Keratinocyte (primary cell): ENCODE measurements at regions not wholly inside any gene's neighbourhood (a gene's known extent, or its start where the extent isn't known, plus 50 kb on each side); places are given as distances from the start of the nearest gene placed in this dataset.

Experiments used
- DNase-seq: peaks from one replicate; pipeline ENCODE4 v3.0.0-alpha.2; 2011; ENCODE audit warnings: low read depth, missing footprints, low spot score
- FAIRE-seq: peaks from 2 replicates; lab custom pipeline; 2011; peaks lifted over from hg19 to GRCh38; lab: Jason Lieb, UNC
- H2AFZ ChIP-seq: 2 replicates; pipeline ENCODE4 v1.6.0; 2012; ENCODE audit warnings: low read length, control low read depth, inconsistent platforms; ENCODE audit not compliant: control insufficient read depth
- H3K27ac ChIP-seq: 2 replicates; pipeline ENCODE4 v1.5.1; 2011; ENCODE audit warnings: low read length; ENCODE audit not compliant: control insufficient read depth, insufficient read depth
- H3K27me3 ChIP-seq: 3 replicates; pipeline ENCODE4 v1.6.0; 2011; ENCODE audit warnings: low read length; ENCODE audit not compliant: control insufficient read depth, insufficient read depth; ENCODE audit errors: extremely low read depth
- H3K36me3 ChIP-seq, 2 experiments: 2 replicates in 1 of 2; 3 replicates in 1 of 2; pipeline ENCODE4 v1.5.1; 2011; ENCODE audit warnings: low read length in 2 of 2, mild to moderate bottlenecking in 1 of 2; ENCODE audit not compliant: control insufficient read depth in 2 of 2, insufficient read depth in 2 of 2; ENCODE audit errors: extremely low read depth in 1 of 2
- H3K4me1 ChIP-seq: 3 replicates; pipeline ENCODE4 v1.5.1; 2011; ENCODE audit warnings: low read length; ENCODE audit not compliant: control insufficient read depth, insufficient read depth; ENCODE audit errors: extremely low read depth
- H3K4me2 ChIP-seq: 3 replicates; pipeline ENCODE4 v1.6.0; 2011; ENCODE audit warnings: low read depth, low read length; ENCODE audit not compliant: control insufficient read depth, insufficient read depth; ENCODE audit errors: extremely low read depth
- H3K4me3 ChIP-seq, 3 experiments: fragments of 200-600 bp in 1 of 3; sonication (generic) in 1 of 3; 2 replicates in 2 of 3; 3 replicates in 1 of 3; pipeline ENCODE4 v1.5.1; 2011 to 2016; ENCODE audit warnings: low read length in 3 of 3, mild to moderate bottlenecking in 3 of 3, control low read depth in 2 of 3, inconsistent platforms in 1 of 3, low read depth in 1 of 3, mixed read lengths in 1 of 3, mixed run types in 1 of 3, moderate library complexity in 1 of 3; ENCODE audit not compliant: control insufficient read depth in 2 of 3, insufficient read depth in 2 of 3; ENCODE audit errors: extremely low read depth in 1 of 3
- H3K79me2 ChIP-seq: 2 replicates; pipeline ENCODE4 v1.6.0; 2012; ENCODE audit warnings: low read length; ENCODE audit not compliant: control insufficient read depth, insufficient read depth
- H3K9ac ChIP-seq: 3 replicates; pipeline ENCODE4 v1.6.0; 2011; ENCODE audit warnings: low read length; ENCODE audit not compliant: control insufficient read depth, insufficient read depth; ENCODE audit errors: extremely low read depth
- H3K9me1 ChIP-seq: 3 replicates; pipeline ENCODE4 v1.6.0; 2011; ENCODE audit warnings: low read length; ENCODE audit not compliant: control insufficient read depth, insufficient read depth; ENCODE audit errors: extremely low read depth
- H3K9me3 ChIP-seq: 2 replicates; pipeline ENCODE4 v1.5.1; 2012; ENCODE audit warnings: low read depth, low read length; ENCODE audit not compliant: control insufficient read depth
- H4K20me1 ChIP-seq: 3 replicates; pipeline ENCODE4 v1.6.0; 2011; ENCODE audit warnings: low read length; ENCODE audit not compliant: control insufficient read depth, insufficient read depth; ENCODE audit errors: extremely low read depth
- EZH2 ChIP-seq: IDR thresholded peaks from one replicate; pipeline ENCODE4 v1.6.1; 2012; ENCODE audit warnings: inconsistent platforms, mild to moderate bottlenecking, low read length, moderate library complexity
- dilution Hi-C: fragments of 300-500 bp; cut with MboI; formaldehyde crosslinking; loops from one replicate; pipeline ENCODE4 v1.7.0; 2020; ENCODE audit warnings: low sequenced_read_pairs; ENCODE audit not compliant: extremely low pct_ligation_motif_present
- TF ChIP-seq, protein P1 (sequence below), 3 experiments: IDR thresholded peaks in 1 of 3; conservative IDR thresholded peaks in 1 of 3; optimal IDR thresholded peaks in 1 of 3; 2 replicates in 2 of 3; 3 replicates in 1 of 3; pipeline versions ENCODE3 to v1.5.1; 2011; ENCODE audit warnings: low read length in 3 of 3, mild to moderate bottlenecking in 3 of 3, moderate library complexity in 2 of 3, control low read depth in 1 of 3, inconsistent platforms in 1 of 3; ENCODE audit not compliant: insufficient read depth in 2 of 3; ENCODE audit errors: extremely low read depth in 1 of 3

DNA sequence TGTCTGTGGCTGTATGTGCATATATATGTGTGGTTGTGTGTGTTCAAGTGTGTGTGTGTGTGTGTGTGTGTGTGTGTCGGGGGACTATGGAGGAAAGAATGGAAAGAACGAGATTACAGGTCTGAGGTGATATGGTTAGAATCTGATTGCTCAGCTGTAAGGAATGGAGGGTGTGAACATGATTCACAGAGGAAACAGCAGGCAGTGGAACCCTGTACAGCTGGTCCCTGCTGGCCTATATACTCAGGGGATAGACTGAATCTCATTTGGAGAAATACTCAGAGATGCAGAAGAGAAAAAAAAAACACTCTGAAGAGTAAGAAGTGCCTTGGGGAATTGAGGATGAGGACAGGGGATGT lies 180.1 kb upstream of the ESRRG start:
- Histone ChIP-seq H3K9me3 (no peaks in the 10 kb centered on the region), H2AFZ (peak overlapping the region; percentile 35), H3K4me1 (peaks cover 49% of the 10 kb centered on the region), H3K27ac (peak overlapping the region; percentile 92), H3K79me2 (no peaks in the 10 kb centered on the region), H4K20me1 (no peaks in the 10 kb centered on the region), H3K4me3 (peak overlapping the region in 2 of 3 experiments; percentile 12 to 23), H3K9ac (peak overlapping the region; percentile 56), H3K9me1 (no peaks in the 10 kb centered on the region), H3K36me3 (no peaks in the 10 kb centered on the region), H3K27me3 (no peaks in the 10 kb centered on the region), H3K4me2 (peak overlapping the region; percentile 79)
- FAIRE-seq (no peak), DNase-seq (peak; percentile 90)
- dilution Hi-C loops, result no loop called here
- TF ChIP-seq, protein P1, sequence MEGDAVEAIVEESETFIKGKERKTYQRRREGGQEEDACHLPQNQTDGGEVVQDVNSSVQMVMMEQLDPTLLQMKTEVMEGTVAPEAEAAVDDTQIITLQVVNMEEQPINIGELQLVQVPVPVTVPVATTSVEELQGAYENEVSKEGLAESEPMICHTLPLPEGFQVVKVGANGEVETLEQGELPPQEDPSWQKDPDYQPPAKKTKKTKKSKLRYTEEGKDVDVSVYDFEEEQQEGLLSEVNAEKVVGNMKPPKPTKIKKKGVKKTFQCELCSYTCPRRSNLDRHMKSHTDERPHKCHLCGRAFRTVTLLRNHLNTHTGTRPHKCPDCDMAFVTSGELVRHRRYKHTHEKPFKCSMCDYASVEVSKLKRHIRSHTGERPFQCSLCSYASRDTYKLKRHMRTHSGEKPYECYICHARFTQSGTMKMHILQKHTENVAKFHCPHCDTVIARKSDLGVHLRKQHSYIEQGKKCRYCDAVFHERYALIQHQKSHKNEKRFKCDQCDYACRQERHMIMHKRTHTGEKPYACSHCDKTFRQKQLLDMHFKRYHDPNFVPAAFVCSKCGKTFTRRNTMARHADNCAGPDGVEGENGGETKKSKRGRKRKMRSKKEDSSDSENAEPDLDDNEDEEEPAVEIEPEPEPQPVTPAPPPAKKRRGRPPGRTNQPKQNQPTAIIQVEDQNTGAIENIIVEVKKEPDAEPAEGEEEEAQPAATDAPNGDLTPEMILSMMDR (optimal IDR thresholded peaks at IDR 0.05 in 1 of 3, IDR thresholded peaks at IDR 0.05 in 1 of 3, conservative IDR thresholded peaks at IDR 0.05 in 1 of 3; ENCODE audit: extremely low read depth in 1 of 3, insufficient read depth in 2 of 3, low read length in 3 of 3), result no peak
- no peak for TF ChIP-seq EZH2

DNA sequence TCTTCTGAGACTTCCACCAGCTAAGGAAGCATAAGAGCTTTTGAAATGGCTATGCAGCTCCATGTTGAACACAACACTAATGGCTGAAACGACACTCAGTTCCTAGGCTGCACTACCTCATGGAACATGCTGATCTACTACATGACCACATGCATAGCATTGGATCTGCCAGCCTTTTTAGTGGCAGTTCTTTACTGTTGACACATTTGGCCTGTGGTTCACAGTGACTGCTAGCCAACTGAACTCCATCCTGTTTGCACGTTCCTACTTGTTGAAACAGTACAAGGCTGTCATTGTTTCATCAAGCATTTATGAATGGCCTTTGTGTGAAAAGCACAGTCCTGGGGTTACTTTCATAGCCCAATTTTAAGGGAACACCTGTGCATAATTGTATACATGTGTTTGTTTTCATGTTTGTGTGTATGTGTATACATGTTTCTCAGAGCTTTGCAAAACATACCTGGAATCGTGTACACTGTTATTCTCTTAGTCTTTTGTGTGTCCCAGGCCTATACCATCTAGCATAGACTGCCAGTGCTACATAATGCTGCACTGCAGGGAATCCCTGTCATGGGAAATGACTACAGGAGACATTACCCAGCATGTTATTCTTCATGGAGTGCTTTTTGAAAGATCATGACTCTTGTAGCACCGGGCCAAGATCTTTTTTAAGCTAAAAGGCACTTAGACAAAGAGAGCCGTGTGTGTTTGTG lies 179.6 kb upstream of the ESRRG start:
- peak overlapping the region; percentile 92 for H3K27ac ChIP-seq
- H3K4me1 ChIP-seq, result peaks cover 49% of the 10 kb centered on the region
- DNase-seq, result peak; percentile 98
- H3K79me2 ChIP-seq, result no peaks in the 10 kb centered on the region
- no peak for TF ChIP-seq EZH2
- TF ChIP-seq, protein P1 (optimal IDR thresholded peaks at IDR 0.05 in 1 of 3, IDR thresholded peaks at IDR 0.05 in 1 of 3, conservative IDR thresholded peaks at IDR 0.05 in 1 of 3; ENCODE audit: extremely low read depth in 1 of 3, insufficient read depth in 2 of 3, low read length in 3 of 3), result no peak
- no peaks in the 10 kb centered on the region for H3K9me3 ChIP-seq
- H3K4me2 ChIP-seq, result peak overlapping the region; percentile 79
- H4K20me1 ChIP-seq, result no peaks in the 10 kb centered on the region
- H3K9ac ChIP-seq, result peak overlapping the region; percentile 49
- dilution Hi-C loops, result no loop called here
- no peaks in the 10 kb centered on the region for H3K27me3 ChIP-seq
- peak; percentile 100 for FAIRE-seq
- peak overlapping the region; percentile 51 for H2AFZ ChIP-seq
- H3K36me3 ChIP-seq, result no peaks in the 10 kb centered on the region
- H3K9me1 ChIP-seq, result no peaks in the 10 kb centered on the region
- peak overlapping the region in 2 of 3 experiments; percentile 12 to 23 for H3K4me3 ChIP-seq
